ENCODE measurements at regions not wholly inside any gene's neighbourhood (a gene's known extent, or its start where the extent isn't known, plus 50 kb on each side); places are given as distances from the start of the nearest gene placed in this dataset.

DNA sequence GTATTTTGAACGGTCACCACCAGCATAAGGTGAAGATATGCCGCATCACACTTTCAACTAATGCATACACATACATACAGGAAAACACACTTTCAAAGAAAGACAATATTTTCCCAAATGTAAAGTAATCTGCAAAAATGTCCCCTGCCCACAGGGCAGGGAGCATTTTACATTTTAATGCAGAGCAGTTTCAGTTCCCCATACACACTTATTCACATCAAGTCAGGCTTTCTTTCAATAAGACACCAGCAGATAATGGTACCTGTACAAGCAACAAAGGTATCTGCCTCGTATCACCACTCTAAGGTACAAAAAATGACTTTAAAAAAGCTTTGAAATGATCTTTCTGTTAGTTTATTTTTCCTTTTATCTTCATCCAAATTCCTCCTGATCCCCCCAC is 247.1 kb upstream of the CCNG1 start:
- no peak for DNase-seq
- H3K4me1 Mint-ChIP-seq: no peaks in the 10 kb centered on the region
- H3K27me3 Mint-ChIP-seq: no peaks in the 10 kb centered on the region
- no peak overlapping the region for H3K4me3 Mint-ChIP-seq
- no peaks in the 10 kb centered on the region for H3K9me3 Mint-ChIP-seq
- no peak overlapping the region for H3K27ac Mint-ChIP-seq
- intact Hi-C loops (cut with micrococcal nuclease): no loop called here
- H3K36me3 Mint-ChIP-seq (ENCODE audit: low read depth): no peaks in the 10 kb centered on the region

DNA sequence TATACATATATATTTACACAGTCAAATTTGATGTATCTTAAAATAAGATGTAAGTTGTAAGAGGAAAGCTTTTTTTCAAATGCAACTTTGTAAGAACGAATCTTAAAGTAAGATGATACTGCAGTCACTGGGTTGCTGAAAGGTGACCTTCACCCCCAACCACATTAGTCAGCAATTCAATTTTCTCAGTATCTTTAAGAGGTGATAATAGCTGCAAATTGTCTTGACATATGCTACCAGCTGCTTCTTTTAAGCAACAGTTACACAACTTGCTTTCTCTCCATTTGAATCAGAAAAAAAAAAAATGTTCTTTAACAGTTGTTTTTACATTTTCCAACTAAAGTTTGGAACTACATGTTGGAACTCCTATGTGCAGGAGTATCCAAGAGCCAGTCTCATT is 246.6 kb upstream of the CCNG1 start:
- intact Hi-C loops (cut with micrococcal nuclease): no loop called here
- Mint-ChIP-seq H3K4me3 (no peak overlapping the region), H3K27me3 (no peaks in the 10 kb centered on the region), H3K9me3 (no peaks in the 10 kb centered on the region), H3K36me3 (ENCODE audit: low read depth) (no peaks in the 10 kb centered on the region), H3K27ac (no peak overlapping the region), H3K4me1 (no peaks in the 10 kb centered on the region)
- no peak for DNase-seq

DNA sequence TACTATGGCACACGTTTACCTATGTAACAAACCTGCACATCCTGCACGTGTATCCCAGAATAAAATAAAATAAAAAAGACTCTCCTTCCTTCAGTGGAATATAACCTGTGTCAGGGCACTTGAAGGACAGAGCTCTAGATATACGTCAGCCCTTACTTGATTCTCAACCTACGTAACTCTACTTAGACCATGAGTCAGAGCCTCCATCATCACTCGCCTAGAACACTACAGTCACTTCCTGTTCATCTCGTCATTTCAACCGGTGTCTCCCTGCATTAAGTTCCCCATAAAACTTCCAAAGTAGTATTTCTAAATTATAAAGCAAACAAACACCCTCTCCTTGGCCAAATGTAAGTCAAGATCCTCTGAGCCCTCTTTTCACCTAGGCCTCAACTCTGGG is 243.5 kb upstream of the CCNG1 start:
- H3K9me3 Mint-ChIP-seq: no peaks in the 10 kb centered on the region
- DNase-seq: no peak
- H3K27me3 Mint-ChIP-seq: no peaks in the 10 kb centered on the region
- H3K27ac Mint-ChIP-seq: no peak overlapping the region
- intact Hi-C loops (cut with micrococcal nuclease): no loop called here
- no peaks in the 10 kb centered on the region for H3K4me1 Mint-ChIP-seq
- H3K4me3 Mint-ChIP-seq: no peak overlapping the region
- H3K36me3 Mint-ChIP-seq (ENCODE audit: low read depth): no peaks in the 10 kb centered on the region

- Mint-ChIP-seq H3K9me3 (peaks cover 3% of the 10 kb centered on the region), H3K27ac (no peak overlapping the region), H3K27me3 (no peaks in the 10 kb centered on the region), H3K4me3 (no peak overlapping the region), H3K4me1 (no peaks in the 10 kb centered on the region), H3K36me3 (ENCODE audit: low read depth) (no peaks in the 10 kb centered on the region)
- no peak for DNase-seq
- intact Hi-C loops (cut with micrococcal nuclease): no loop called here
Observed at GRCh38 chr5:163205645-163206044, 231.8 kb upstream of the CCNG1 start.

DNA sequence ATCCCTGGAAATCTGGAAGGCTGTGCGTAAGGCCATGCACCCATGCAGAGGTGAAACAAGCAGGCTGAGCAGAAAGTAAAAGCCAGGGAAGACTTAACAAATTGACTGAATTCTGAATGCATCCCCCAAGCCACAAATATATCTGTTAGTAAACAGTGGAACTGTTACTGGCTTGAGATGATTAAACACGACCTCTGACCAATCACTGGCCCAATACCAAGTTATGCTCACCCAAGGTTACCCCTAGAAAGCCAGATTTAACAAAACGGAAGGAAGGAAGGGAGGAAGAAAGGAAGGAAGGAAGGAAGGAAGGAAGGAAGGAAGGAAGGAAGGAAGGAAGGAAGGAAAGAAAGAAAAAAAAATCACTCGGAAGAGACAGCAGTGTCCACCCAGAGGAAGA is 215.8 kb upstream of the CCNG1 start:
- no peak for DNase-seq
- Mint-ChIP-seq H3K4me3 (no peak overlapping the region), H3K36me3 (ENCODE audit: low read depth) (no peaks in the 10 kb centered on the region), H3K4me1 (no peaks in the 10 kb centered on the region), H3K9me3 (no peaks in the 10 kb centered on the region), H3K27me3 (no peaks in the 10 kb centered on the region), H3K27ac (no peak overlapping the region)
- intact Hi-C loops (cut with micrococcal nuclease): no loop called here

GRCh38 chr5:163222982-163223381 is 214.4 kb upstream of the CCNG1 start:
- Mint-ChIP-seq H3K36me3 (ENCODE audit: low read depth) (no peaks in the 10 kb centered on the region), H3K9me3 (no peaks in the 10 kb centered on the region), H3K27ac (no peak overlapping the region), H3K4me1 (no peaks in the 10 kb centered on the region), H3K4me3 (no peak overlapping the region), H3K27me3 (no peaks in the 10 kb centered on the region)
- no peak for DNase-seq
- intact Hi-C loops (cut with micrococcal nuclease): no loop called here

- no peak overlapping the region for H3K27ac Mint-ChIP-seq
- peaks cover 3% of the 10 kb centered on the region for H3K9me3 Mint-ChIP-seq
- no peak overlapping the region for H3K4me3 Mint-ChIP-seq
- DNase-seq: no peak
- intact Hi-C loops (cut with micrococcal nuclease): no loop called here
- no peaks in the 10 kb centered on the region for H3K36me3 Mint-ChIP-seq (ENCODE audit: low read depth)
- no peaks in the 10 kb centered on the region for H3K27me3 Mint-ChIP-seq
- H3K4me1 Mint-ChIP-seq: no peaks in the 10 kb centered on the region
Observed at GRCh38 chr5:163244445-163244987, 192.9 kb upstream of the CCNG1 start.

GRCh38 chr5:163245584-163245983 is 191.8 kb upstream of the CCNG1 start:
- H3K4me1 Mint-ChIP-seq: no peaks in the 10 kb centered on the region
- no peak for DNase-seq
- H3K36me3 Mint-ChIP-seq (ENCODE audit: low read depth): no peaks in the 10 kb centered on the region
- intact Hi-C loops (cut with micrococcal nuclease): no loop called here
- H3K9me3 Mint-ChIP-seq: peaks cover 3% of the 10 kb centered on the region
- no peak overlapping the region for H3K27ac Mint-ChIP-seq
- H3K27me3 Mint-ChIP-seq: no peaks in the 10 kb centered on the region
- no peak overlapping the region for H3K4me3 Mint-ChIP-seq

DNA sequence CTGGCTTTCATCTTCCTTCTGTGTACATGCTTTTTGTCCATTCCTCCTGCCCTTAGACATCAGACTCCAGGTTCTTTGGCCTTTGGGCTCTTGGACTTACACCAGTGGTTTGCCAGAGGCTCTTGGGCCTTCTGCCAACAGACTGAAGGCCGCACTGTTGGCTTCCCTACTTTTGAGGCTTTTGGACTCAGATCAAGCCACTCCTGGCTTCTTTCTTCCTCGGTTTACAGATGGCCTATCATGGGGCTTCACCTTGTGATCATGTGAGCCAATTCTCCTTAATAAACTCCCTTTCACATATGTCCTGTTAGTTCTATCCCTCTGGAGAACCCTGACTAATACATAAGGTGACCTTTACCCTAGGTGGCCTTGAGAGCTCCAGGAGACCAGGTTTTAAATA is 189.1 kb upstream of the CCNG1 start:
- H3K36me3 Mint-ChIP-seq (ENCODE audit: low read depth): no peaks in the 10 kb centered on the region
- H3K9me3 Mint-ChIP-seq: no peaks in the 10 kb centered on the region
- no peak overlapping the region for H3K4me3 Mint-ChIP-seq
- no peaks in the 10 kb centered on the region for H3K4me1 Mint-ChIP-seq
- no peak for DNase-seq
- intact Hi-C loops (cut with micrococcal nuclease): no loop called here
- no peak overlapping the region for H3K27ac Mint-ChIP-seq
- H3K27me3 Mint-ChIP-seq: no peaks in the 10 kb centered on the region

DNA sequence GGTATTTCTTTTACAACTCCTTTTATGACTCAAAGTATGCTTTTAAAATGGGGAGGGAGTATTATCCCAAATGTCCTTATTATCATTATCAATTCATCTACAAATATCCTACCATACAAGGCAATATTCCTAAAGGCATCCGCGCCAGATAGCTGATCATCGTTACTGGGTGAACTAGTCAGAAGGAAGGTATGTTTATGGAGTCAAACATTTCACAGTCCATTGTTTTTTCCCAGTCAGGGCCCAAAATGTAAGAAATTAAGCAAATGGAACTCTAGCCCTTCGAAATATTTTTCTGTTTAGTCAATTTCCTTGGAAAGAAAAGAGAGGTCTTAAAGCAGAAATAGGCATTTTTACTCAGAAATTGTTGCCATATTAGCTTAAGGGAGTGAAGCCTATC is 188.5 kb upstream of the CCNG1 start:
- intact Hi-C loops (cut with micrococcal nuclease): no loop called here
- Mint-ChIP-seq H3K4me1 (no peaks in the 10 kb centered on the region), H3K27me3 (no peaks in the 10 kb centered on the region)

GRCh38 chr5:163252950-163253349 is 184.4 kb upstream of the CCNG1 start:
- H3K4me1 Mint-ChIP-seq: no peaks in the 10 kb centered on the region

More for the DNA sequence above, 188.5 kb upstream of the CCNG1 start:
- DNase-seq: no peak
- no peak overlapping the region for H3K27ac Mint-ChIP-seq
- H3K4me3 Mint-ChIP-seq: no peak overlapping the region
- no peaks in the 10 kb centered on the region for H3K9me3 Mint-ChIP-seq
- no peaks in the 10 kb centered on the region for H3K36me3 Mint-ChIP-seq (ENCODE audit: low read depth)

DNA sequence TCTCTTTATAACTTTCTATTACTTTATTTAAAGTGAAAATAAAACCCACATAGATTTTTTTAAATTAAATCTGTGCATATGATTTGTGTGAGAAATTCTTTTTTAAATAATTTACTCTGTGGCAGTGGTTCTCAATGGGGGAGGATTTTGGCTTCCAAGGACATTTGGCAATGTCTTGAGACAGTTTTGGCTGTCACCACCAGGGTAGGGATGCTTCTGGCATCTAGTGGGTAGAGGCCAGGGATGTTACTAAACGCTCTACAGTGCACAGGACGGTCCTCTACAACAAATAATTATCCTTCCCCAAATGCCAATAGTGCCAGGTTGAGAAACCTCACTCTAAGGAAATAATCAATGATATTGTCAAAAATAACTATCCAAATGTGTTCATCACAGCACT is 177.9 kb upstream of the CCNG1 start:
- intact Hi-C loops (cut with micrococcal nuclease): no loop called here
- H3K4me3 Mint-ChIP-seq: no peak overlapping the region
- H3K9me3 Mint-ChIP-seq: no peaks in the 10 kb centered on the region
- no peaks in the 10 kb centered on the region for H3K27me3 Mint-ChIP-seq
- H3K4me1 Mint-ChIP-seq: no peaks in the 10 kb centered on the region
- H3K27ac Mint-ChIP-seq: no peak overlapping the region
- DNase-seq: no peak
- no peaks in the 10 kb centered on the region for H3K36me3 Mint-ChIP-seq (ENCODE audit: low read depth)

More at GRCh38 chr5:163252950-163253349, 184.4 kb upstream of the CCNG1 start:
- no peak for DNase-seq
- Mint-ChIP-seq H3K27ac (no peak overlapping the region), H3K36me3 (ENCODE audit: low read depth) (no peaks in the 10 kb centered on the region), H3K27me3 (no peaks in the 10 kb centered on the region), H3K9me3 (no peaks in the 10 kb centered on the region), H3K4me3 (no peak overlapping the region)
- intact Hi-C loops (cut with micrococcal nuclease): no loop called here

GRCh38 chr5:163260471-163260870 is 176.9 kb upstream of the CCNG1 start:
- H3K9me3 Mint-ChIP-seq: no peaks in the 10 kb centered on the region
- intact Hi-C loops (cut with micrococcal nuclease): no loop called here
- H3K27me3 Mint-ChIP-seq: no peaks in the 10 kb centered on the region
- H3K27ac Mint-ChIP-seq: no peak overlapping the region
- no peak overlapping the region for H3K4me3 Mint-ChIP-seq
- no peaks in the 10 kb centered on the region for H3K4me1 Mint-ChIP-seq
- H3K36me3 Mint-ChIP-seq (ENCODE audit: low read depth): no peaks in the 10 kb centered on the region
- DNase-seq: no peak

DNA sequence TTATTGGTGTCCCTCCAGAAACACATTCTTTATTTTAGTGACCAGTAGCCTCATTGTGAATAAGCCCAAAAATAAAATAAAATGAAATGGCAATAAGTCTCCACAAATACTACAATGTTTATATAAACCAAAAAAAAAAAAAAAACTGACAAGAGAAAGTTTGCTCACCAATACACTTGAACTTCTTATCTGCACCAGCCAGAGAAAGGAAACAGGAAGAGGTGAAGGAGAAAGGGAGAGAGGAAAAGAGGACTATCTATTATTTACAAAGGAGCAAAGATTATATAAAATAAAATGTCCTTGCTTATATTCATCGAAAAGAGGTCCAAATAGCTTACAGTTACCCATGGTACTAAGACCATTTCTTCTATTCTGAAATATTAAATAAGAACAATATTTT is 176.4 kb upstream of the CCNG1 start:
- no peak overlapping the region for H3K4me3 Mint-ChIP-seq
- H3K36me3 Mint-ChIP-seq (ENCODE audit: low read depth): no peaks in the 10 kb centered on the region

GRCh38 chr5:163261647-163262269 is 175.6 kb upstream of the CCNG1 start:
- no peaks in the 10 kb centered on the region for H3K27me3 Mint-ChIP-seq
- intact Hi-C loops (cut with micrococcal nuclease): no loop called here
- no peaks in the 10 kb centered on the region for H3K4me1 Mint-ChIP-seq
- H3K36me3 Mint-ChIP-seq (ENCODE audit: low read depth): no peaks in the 10 kb centered on the region
- H3K9me3 Mint-ChIP-seq: no peaks in the 10 kb centered on the region
- no peak overlapping the region for H3K4me3 Mint-ChIP-seq
- DNase-seq: no peak
- H3K27ac Mint-ChIP-seq: no peak overlapping the region

More for the DNA sequence above, 176.4 kb upstream of the CCNG1 start:
- no peaks in the 10 kb centered on the region for H3K4me1 Mint-ChIP-seq
- intact Hi-C loops (cut with micrococcal nuclease): no loop called here
- no peak for DNase-seq
- H3K9me3 Mint-ChIP-seq: no peaks in the 10 kb centered on the region
- H3K27me3 Mint-ChIP-seq: no peaks in the 10 kb centered on the region
- no peak overlapping the region for H3K27ac Mint-ChIP-seq
